Thyroid gland (tissue), 4 donors: ENCODE measurements at regions not wholly inside any gene's neighbourhood (a gene's known extent, or its start where the extent isn't known, plus 50 kb on each side); places are given as distances from the start of the nearest gene placed in this dataset.

Experiments
- POLR2A ChIP-seq, 2 donors: fragments of 450-650 bp; IDR thresholded peaks; one replicate each; pipeline ENCODE4 v1.6.1; 2017; ENCODE audit warnings: antibody characterized with exemption in 2 of 2, mild to moderate bottlenecking in 2 of 2, moderate library complexity in 1 of 2
- TF ChIP-seq, protein P1 (sequence below), 6 experiments: fragments of 200-600 bp in 3 of 6; fragments of 450-650 bp in 3 of 6; sonication (generic) in 3 of 6; IDR thresholded peaks; one replicate each; pipeline ENCODE4 v1.5.1; 2016 to 2019; ENCODE audit warnings: antibody characterized with exemption in 6 of 6, mild to moderate bottlenecking in 2 of 6, inconsistent platforms in 1 of 6, moderate library complexity in 1 of 6

DNA sequence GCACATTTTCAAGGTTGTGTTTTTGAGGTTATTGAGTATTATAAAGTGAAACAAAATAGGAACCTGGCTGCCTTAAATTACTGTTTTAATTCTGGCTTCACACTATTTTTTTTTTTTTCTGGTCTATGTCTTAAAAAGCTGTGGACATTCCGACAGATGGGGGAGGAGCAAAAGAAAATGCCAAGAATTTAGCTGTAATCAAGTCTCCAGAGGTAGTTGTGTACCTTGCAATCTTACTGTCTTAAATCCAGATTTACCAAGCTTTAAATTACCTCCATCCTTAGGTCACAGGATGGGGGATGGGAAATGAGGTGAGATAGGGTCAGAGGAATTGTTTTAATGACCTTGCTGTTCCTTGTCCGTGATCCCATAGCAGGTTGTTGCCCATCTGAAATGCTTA, 182.8 kb downstream of the UTRN start:
- TF ChIP-seq, protein P1, sequence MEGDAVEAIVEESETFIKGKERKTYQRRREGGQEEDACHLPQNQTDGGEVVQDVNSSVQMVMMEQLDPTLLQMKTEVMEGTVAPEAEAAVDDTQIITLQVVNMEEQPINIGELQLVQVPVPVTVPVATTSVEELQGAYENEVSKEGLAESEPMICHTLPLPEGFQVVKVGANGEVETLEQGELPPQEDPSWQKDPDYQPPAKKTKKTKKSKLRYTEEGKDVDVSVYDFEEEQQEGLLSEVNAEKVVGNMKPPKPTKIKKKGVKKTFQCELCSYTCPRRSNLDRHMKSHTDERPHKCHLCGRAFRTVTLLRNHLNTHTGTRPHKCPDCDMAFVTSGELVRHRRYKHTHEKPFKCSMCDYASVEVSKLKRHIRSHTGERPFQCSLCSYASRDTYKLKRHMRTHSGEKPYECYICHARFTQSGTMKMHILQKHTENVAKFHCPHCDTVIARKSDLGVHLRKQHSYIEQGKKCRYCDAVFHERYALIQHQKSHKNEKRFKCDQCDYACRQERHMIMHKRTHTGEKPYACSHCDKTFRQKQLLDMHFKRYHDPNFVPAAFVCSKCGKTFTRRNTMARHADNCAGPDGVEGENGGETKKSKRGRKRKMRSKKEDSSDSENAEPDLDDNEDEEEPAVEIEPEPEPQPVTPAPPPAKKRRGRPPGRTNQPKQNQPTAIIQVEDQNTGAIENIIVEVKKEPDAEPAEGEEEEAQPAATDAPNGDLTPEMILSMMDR (IDR thresholded peaks at IDR 0.05) = no peak
- TF ChIP-seq POLR2A (IDR thresholded peaks at IDR 0.05) = no peak
